HL-60 (cell line): ENCODE measurements at regions not wholly inside any gene's neighbourhood (a gene's known extent, or its start where the extent isn't known, plus 50 kb on each side); places are given as distances from the start of the nearest gene placed in this dataset.

Source experiments
- DNase-seq, 2 experiments: peaks; one replicate each; pipeline ENCODE4 v3.0.0-alpha.2; 2010 to 2020; ENCODE audit warnings: low read depth in 1 of 2, low spot score in 1 of 2
- H3K27ac ChIP-seq: fragments of 250-450 bp; sonication (Bioruptor Pico); replicated peaks from 2 replicates; pipeline ENCODE4 v1.5.1; 2020; ENCODE audit warnings: mild to moderate bottlenecking, moderate library complexity
- H3K27me3 ChIP-seq: fragments of 250-450 bp; sonication (Bioruptor Pico); 2 replicates; pipeline ENCODE4 v1.5.1; 2021; ENCODE audit warnings: mild to moderate bottlenecking, moderate library complexity; ENCODE audit not compliant: insufficient read depth, poor library complexity, severe bottlenecking
- H3K4me3 ChIP-seq: replicated peaks from 2 replicates; pipeline ENCODE4 v1.5.1; 2011; ENCODE audit warnings: mild to moderate bottlenecking, control low read depth, low read length; ENCODE audit not compliant: insufficient read depth
- CTCF ChIP-seq: IDR thresholded peaks from one replicate; pipeline ENCODE4 v1.5.1; 2011; ENCODE audit warnings: low read length, control low read depth, inconsistent platforms; ENCODE audit not compliant: insufficient read depth
- GABPA ChIP-seq: IDR thresholded peaks from 2 replicates; pipeline ENCODE4 v1.6.1; 2012; ENCODE audit warnings: low read depth
- POLR2AphosphoS5 ChIP-seq: IDR thresholded peaks from 2 replicates; pipeline ENCODE4 v1.6.1; 2012; ENCODE audit warnings: low read depth
- REST ChIP-seq: IDR thresholded peaks from 2 replicates; pipeline ENCODE4 v1.6.1; 2012; ENCODE audit warnings: low read depth; ENCODE audit not compliant: insufficient replicate concordance
- SPI1 ChIP-seq: IDR thresholded peaks from 2 replicates; pipeline ENCODE4 v1.6.1; 2012; ENCODE audit warnings: low read depth, mild to moderate bottlenecking, borderline replicate concordance

GRCh38 chr13:20342311-20342710 is 110.2 kb upstream of the GJB6 start:
- Histone ChIP-seq H3K27me3 (no peaks in the 10 kb centered on the region), H3K4me3 (no peak overlapping the region), H3K27ac (no peak overlapping the region)
- no peak for DNase-seq
- TF ChIP-seq CTCF (no peak), POLR2AphosphoS5 (no peak), GABPA (no peak), SPI1 (no peak), REST (no peak)

GRCh38 chr13:20340759-20341171 is 108.6 kb upstream of the GJB6 start:
- DNase-seq, result no peak
- no peak overlapping the region for H3K27ac ChIP-seq
- TF ChIP-seq POLR2AphosphoS5 (no peak), CTCF (no peak), REST (no peak), SPI1 (no peak), GABPA (no peak)
- H3K4me3 ChIP-seq, result no peak overlapping the region
- no peaks in the 10 kb centered on the region for H3K27me3 ChIP-seq

- Histone ChIP-seq H3K27ac (no peak overlapping the region), H3K4me3 (no peak overlapping the region), H3K27me3 (no peaks in the 10 kb centered on the region)
- TF ChIP-seq SPI1 (no peak), CTCF (no peak), POLR2AphosphoS5 (no peak), GABPA (no peak), REST (no peak)
- DNase-seq, result no peak
Measured at GRCh38 chr13:20340136-20340758, 108.1 kb upstream of the GJB6 start.
